K562 (cell line): ENCODE measurements at regions not wholly inside any gene's neighbourhood (a gene's known extent, or its start where the extent isn't known, plus 50 kb on each side); places are given as distances from the start of the nearest gene placed in this dataset.

ENCODE experiments used
- ATAC-seq: fragments of 200-7000 bp; cut with Tn5 transposase; 3 replicates; pipeline ENCODE4 v1.9.1; 2020; ENCODE audit warnings: moderate library complexity
- BruUV-seq: library from RNA; stranded (reverse); fragments of 400-500 nt; replicated peaks from 2 replicates; lab custom pipeline; 2021; lab: Mats Ljungman, UMichigan
- CTCF ChIA-PET: fragments of 300-600 bp; formaldehyde crosslinking; extraction: SDS; loops from one replicate; lab custom pipeline; 2021; ENCODE audit warnings: low intra/inter-chr PET ratio; lab: Yijun Ruan, JAX
- POLR2A ChIA-PET: fragments of 300-600, 350-650 bp; sonication (Branson Sonifier 250); formaldehyde crosslinking; extraction: SDS; loops from one replicate; lab custom pipeline; 2021; ENCODE audit warnings: antibody characterized with exemption, inconsistent platforms; lab: Yijun Ruan, JAX
- DNase-seq, 4 experiments: peaks; one replicate each; pipeline versions ENCODE4 v3.0.0 to v3.0.0-alpha.2; 2011 to 2018; ENCODE audit warnings: low spot score in 3 of 4, mixed read lengths in 3 of 4; ENCODE audit errors: extremely low read depth in 1 of 4
- FAIRE-seq: peaks from 2 replicates; lab custom pipeline; 2011; peaks lifted over from hg19 to GRCh38; lab: Jason Lieb, UNC
- H2AFZ ChIP-seq: 2 replicates; pipeline ENCODE4 v1.6.0; 2011; ENCODE audit warnings: low read depth, low read length, control low read depth, inconsistent platforms
- H3K27ac ChIP-seq: fragments of 200-600 bp; 3 replicates; pipeline ENCODE4 v1.8.0; 2011; ENCODE audit warnings: low read depth, mild to moderate bottlenecking, control low read depth, inconsistent platforms, low read length, moderate library complexity, mixed read lengths; ENCODE audit errors: extremely low read depth
- H3K27me3 ChIP-seq, 2 experiments: fragments of 300-600 bp in 1 of 2; 2 replicates in 1 of 2; 3 replicates in 1 of 2; pipeline versions ENCODE4 v1.6.0 to v1.8.0; 2011; ENCODE audit warnings: inconsistent platforms in 2 of 2, low read length in 2 of 2, mild to moderate bottlenecking in 1 of 2, mixed read lengths in 1 of 2, moderate library complexity in 1 of 2; ENCODE audit not compliant: control insufficient read depth in 2 of 2, insufficient read depth in 2 of 2
- H3K36me3 ChIP-seq: fragments of 300-600 bp; 3 replicates; pipeline ENCODE4 v1.8.0; 2011; ENCODE audit warnings: mild to moderate bottlenecking, low read length, inconsistent platforms; ENCODE audit not compliant: control insufficient read depth, insufficient read depth
- H3K4me1 ChIP-seq, 2 experiments: fragments of 200-600 bp in 1 of 2; replicated peaks in 1 of 2; 2 replicates in 1 of 2; 3 replicates in 1 of 2; pipeline versions ENCODE4 v1.5.1 to v1.8.0; 2011; ENCODE audit warnings: inconsistent platforms in 2 of 2, low read length in 2 of 2, mild to moderate bottlenecking in 1 of 2, mixed read lengths in 1 of 2, moderate library complexity in 1 of 2; ENCODE audit not compliant: control insufficient read depth in 2 of 2, insufficient read depth in 2 of 2
- H3K4me2 ChIP-seq: 2 replicates; pipeline ENCODE4 v1.6.1; 2011; ENCODE audit warnings: low read length, control low read depth, inconsistent platforms, mixed read lengths; ENCODE audit not compliant: insufficient read depth
- H3K4me3 ChIP-seq: fragments of 200-600 bp; sonication (generic), shearing (Covaris generic); 2 replicates; pipeline ENCODE4 v1.5.1; 2016; ENCODE audit warnings: control low read depth, inconsistent platforms
- H3K79me2 ChIP-seq: fragments of 200-600 bp; 3 replicates; pipeline ENCODE4 v1.8.0; 2011; ENCODE audit warnings: low read length, inconsistent platforms; ENCODE audit not compliant: control insufficient read depth, insufficient read depth
- H3K9ac ChIP-seq, 2 experiments: 2 replicates each; pipeline versions ENCODE4 v1.6.0 to v1.6.1; 2011; ENCODE audit warnings: low read depth in 2 of 2, low read length in 2 of 2, control low read depth in 1 of 2, inconsistent platforms in 1 of 2, mild to moderate bottlenecking in 1 of 2, mixed read lengths in 1 of 2; ENCODE audit not compliant: insufficient read depth in 1 of 2
- H3K9me1 ChIP-seq: one replicate; pipeline ENCODE4 v1.6.0; 2011; ENCODE audit warnings: inconsistent platforms, mild to moderate bottlenecking, low read length, moderate library complexity; ENCODE audit not compliant: control insufficient read depth, insufficient read depth
- H3K9me3 ChIP-seq: replicated peaks from 2 replicates; pipeline ENCODE4 v1.5.1; 2011; ENCODE audit warnings: low read depth, low read length, inconsistent platforms; ENCODE audit not compliant: control insufficient read depth, insufficient read depth
- H4K20me1 ChIP-seq: replicated peaks from 2 replicates; pipeline ENCODE4 v1.6.1; 2011; ENCODE audit warnings: low read length, inconsistent platforms, mixed read lengths; ENCODE audit not compliant: control insufficient read depth, insufficient read depth
- FOXK2 ChIP-seq, 2 experiments: fragments of 450-650 bp; IDR thresholded peaks in 1 of 2; conservative IDR thresholded peaks in 1 of 2; 2 replicates each; pipeline ENCODE4 v1.6.1; 2016; ENCODE audit warnings: low read depth in 2 of 2, mild to moderate bottlenecking in 1 of 2
- FOXO4 ChIP-seq: fragments of 450-650 bp; formaldehyde crosslinking; IDR thresholded peaks from 2 replicates; pipeline ENCODE4 v1.4.0; 2020; ENCODE audit warnings: mild to moderate bottlenecking, moderate library complexity
- HNRNPLL ChIP-seq: fragments of 200-400 bp; formaldehyde crosslinking; IDR thresholded peaks from 2 replicates; pipeline ENCODE4 v1.6.1; 2017; ENCODE audit warnings: low read length, low read depth, mild to moderate bottlenecking; ENCODE audit not compliant: poor library complexity, severe bottlenecking
- ID3 ChIP-seq, 2 experiments: fragments of 250-450 bp in 1 of 2; fragments of 450-650 bp in 1 of 2; sonication (Bioruptor Pico) in 1 of 2; IDR thresholded peaks; 2 replicates each; pipeline versions ENCODE4 v1.6.1 to v1.8.0; 2016 to 2021; ENCODE audit warnings: mild to moderate bottlenecking in 2 of 2, moderate library complexity in 2 of 2, missing compliant biosample characterization in 1 of 2, missing genetic modification characterization in 1 of 2
- IRF9 ChIP-seq: fragments of 450-650 bp; IDR thresholded peaks from 2 replicates; pipeline ENCODE4 v1.6.1; 2016; ENCODE audit warnings: missing biosample characterization, missing genetic modification characterization
- KDM5B ChIP-seq: fragments of 200-600 bp; sonication (generic); IDR thresholded peaks from 2 replicates; pipeline ENCODE4 v1.6.1; 2012; ENCODE audit warnings: low read depth, mild to moderate bottlenecking, moderate library complexity, low read length, control low read depth, inconsistent platforms; ENCODE audit not compliant: insufficient replicate concordance
- NR3C1 ChIP-seq: sonication (generic); formaldehyde crosslinking; IDR thresholded peaks from 2 replicates; pipeline ENCODE4 v1.8.1; 2022; ENCODE audit warnings: missing genetic modification reagents
- PPARD ChIP-seq: fragments of 250-450 bp; sonication (Bioruptor Pico); IDR thresholded peaks from 2 replicates; pipeline ENCODE4 v1.8.0; 2022; ENCODE audit warnings: inconsistent platforms, mild to moderate bottlenecking, moderate library complexity
- PTTG1 ChIP-seq: fragments of 450-650 bp; IDR thresholded peaks from 2 replicates; pipeline ENCODE4 v1.6.1; 2016; ENCODE audit warnings: low read depth, mild to moderate bottlenecking, missing genetic modification characterization, missing compliant biosample characterization
- SFPQ ChIP-seq: fragments of 200-400 bp; formaldehyde crosslinking; IDR thresholded peaks from 2 replicates; pipeline ENCODE4 v1.6.1; 2017; ENCODE audit warnings: mild to moderate bottlenecking, low read depth, low read length, moderate library complexity
- TCF15 ChIP-seq: fragments of 250-450 bp; sonication (Bioruptor Pico); IDR thresholded peaks from 2 replicates; pipeline ENCODE4 v1.8.0; 2022; ENCODE audit warnings: moderate library complexity, mild to moderate bottlenecking, inconsistent platforms
- TGIF2 ChIP-seq: sonication (generic); formaldehyde crosslinking; IDR thresholded peaks from 2 replicates; pipeline ENCODE4 v1.8.1; 2022; ENCODE audit warnings: mild to moderate bottlenecking, missing genetic modification reagents, moderate library complexity
- ZBTB2 ChIP-seq: fragments of 450-650 bp; IDR thresholded peaks from 2 replicates; pipeline ENCODE4 v1.6.1; 2016; ENCODE audit warnings: antibody characterized with exemption
- ZNF561 ChIP-seq: fragments of 450-650 bp; formaldehyde crosslinking; conservative IDR thresholded peaks from 2 replicates; pipeline ENCODE4 v1.4.0; 2020; ENCODE audit warnings: mild to moderate bottlenecking, moderate library complexity
- WGBS: fragments of 100-300 bp; shearing (Covaris generic); methylation state at CpG from one replicate; pipeline ENCODE4 v1.1.6; 2016; ENCODE audit warnings: low coverage, mixed read lengths; ENCODE audit not compliant: insufficient coverage; ENCODE audit errors: missing lambda C conversion rate; 5-methylcytosine and 5-hydroxymethylcytosine counted together
- in situ Hi-C: fragments of 300-500 bp; cut with MboI; formaldehyde crosslinking; loops from 4 replicates; pipeline ENCODE4 v1.15.0; 2018; ENCODE audit warnings: inconsistent platforms, mixed read lengths
- intact Hi-C: fragments of 100-400 bp; cut with micrococcal nuclease; formaldehyde crosslinking; loops from 2 replicates; pipeline ENCODE4 v1.14.2; 2022

GRCh38 chr2:11068856-11069526 is 86.3 kb upstream of the SLC66A3 start:
- in situ Hi-C loops (no loop called here), intact Hi-C loops (no loop called here)
- H3K36me3 ChIP-seq, result no peaks in the 10 kb centered on the region
- ChIA-PET POLR2A (no interaction called here), CTCF (no interaction called here)
- H3K9ac ChIP-seq, result no peak overlapping the region
- H3K4me3 ChIP-seq, result no peak overlapping the region
- ATAC-seq (no peak), FAIRE-seq (no peak), DNase-seq (no peak)
- H3K4me1 ChIP-seq, result no peaks in the 10 kb centered on the region
- no peaks in the 10 kb centered on the region for H4K20me1 ChIP-seq
- no peaks in the 10 kb centered on the region for H3K9me1 ChIP-seq
- H3K27me3 ChIP-seq, result peaks cover 13 to 47% of the 10 kb centered on the region in 2 experiments; a peak in 3 of 5 replicates
- no peaks in the 10 kb centered on the region for H3K9me3 ChIP-seq
- 0% methylated on average over 12 of the region's 13 CpGs for whole genome bisulfite sequencing
- no peak overlapping the region for H2AFZ ChIP-seq
- no peaks in the 10 kb centered on the region for H3K79me2 ChIP-seq
- no peak overlapping the region for H3K27ac ChIP-seq
- BruUV-seq, result no TSS peak
- H3K4me2 ChIP-seq, result no peak overlapping the region
- no peak for TF ChIP-seq SFPQ
- TF ChIP-seq IRF9 (tag), result no peak
- TF ChIP-seq TCF15 (CRISPR knock-in tag), result no peak
- TF ChIP-seq KDM5B, result no peak
- TF ChIP-seq NR3C1 (CRISPR knock-in tag), result no peak
- no peak for TF ChIP-seq PTTG1 (tag)
- no peak for TF ChIP-seq FOXK2 (conservative IDR thresholded peaks at IDR 0.05 in 1 of 2, IDR thresholded peaks at IDR 0.05 in 1 of 2; ENCODE audit: low read depth in 2 of 2)
- no peak for TF ChIP-seq ZBTB2
- no peak for TF ChIP-seq PPARD (CRISPR knock-in tag)
- no peak for TF ChIP-seq ID3 (CRISPR knock-in tag; IDR thresholded peaks at IDR 0.05)
- TF ChIP-seq ID3 (tag; IDR thresholded peaks at IDR 0.05), result no peak
- TF ChIP-seq TGIF2 (CRISPR knock-in tag), result no peak
- no peak for TF ChIP-seq FOXO4 (CRISPR knock-in tag)
- no peak for TF ChIP-seq ZNF561 (CRISPR knock-in tag)
- TF ChIP-seq HNRNPLL, result no peak
